IPS-NIHi7 (cell line): ENCODE measurements at regions not wholly inside any gene's neighbourhood (a gene's known extent, or its start where the extent isn't known, plus 50 kb on each side); places are given as distances from the start of the nearest gene placed in this dataset.
A peak's percentile ranks its signal among the peaks of the same experiment; 100 is the strongest.
"Not testable (repeated sequence)": the region's sequence is repeated elsewhere in the genome, so short reads cannot be mapped to it uniquely, and the experiment has no call there.

Experiments
- DNase-seq: peaks from one replicate; pipeline ENCODE4 v3.0.0; 2012; ENCODE audit warnings: mixed read lengths; ENCODE audit errors: extremely low spot score

- not testable (repeated sequence) for DNase-seq
Measured at GRCh38 chr14:106753751-106754150, 1227.4 kb downstream of the TMEM121 start.

GRCh38 chr14:106757444-106757843, 1231.1 kb downstream of the TMEM121 start:
- not testable (repeated sequence) for DNase-seq

- not testable (repeated sequence) for DNase-seq
Measured at GRCh38 chr14:106761886-106762816, 1235.8 kb downstream of the TMEM121 start.

DNA sequence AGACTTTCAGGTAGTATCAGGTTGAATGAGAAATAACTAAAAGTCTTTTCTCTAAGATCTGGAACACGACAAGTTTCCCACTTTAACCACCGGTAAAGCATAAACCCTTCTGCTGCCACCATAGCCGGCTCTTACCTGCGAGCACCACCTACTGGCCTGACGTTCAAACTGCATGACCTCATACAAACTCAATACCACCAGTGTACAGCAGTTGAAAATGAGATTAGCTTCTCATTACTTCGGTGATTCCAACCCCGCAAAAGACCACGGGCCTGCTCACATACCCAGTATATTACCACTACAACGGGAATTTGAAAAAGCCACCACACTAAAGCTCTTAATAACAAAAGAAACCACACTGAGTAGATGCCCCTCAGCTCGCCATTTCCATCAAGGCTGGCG, 1238.6 kb downstream of the TMEM121 start:
- DNase-seq = not testable (repeated sequence)

GRCh38 chr14:106766145-106766544, 1239.8 kb downstream of the TMEM121 start:
- DNase-seq = no peak

DNA sequence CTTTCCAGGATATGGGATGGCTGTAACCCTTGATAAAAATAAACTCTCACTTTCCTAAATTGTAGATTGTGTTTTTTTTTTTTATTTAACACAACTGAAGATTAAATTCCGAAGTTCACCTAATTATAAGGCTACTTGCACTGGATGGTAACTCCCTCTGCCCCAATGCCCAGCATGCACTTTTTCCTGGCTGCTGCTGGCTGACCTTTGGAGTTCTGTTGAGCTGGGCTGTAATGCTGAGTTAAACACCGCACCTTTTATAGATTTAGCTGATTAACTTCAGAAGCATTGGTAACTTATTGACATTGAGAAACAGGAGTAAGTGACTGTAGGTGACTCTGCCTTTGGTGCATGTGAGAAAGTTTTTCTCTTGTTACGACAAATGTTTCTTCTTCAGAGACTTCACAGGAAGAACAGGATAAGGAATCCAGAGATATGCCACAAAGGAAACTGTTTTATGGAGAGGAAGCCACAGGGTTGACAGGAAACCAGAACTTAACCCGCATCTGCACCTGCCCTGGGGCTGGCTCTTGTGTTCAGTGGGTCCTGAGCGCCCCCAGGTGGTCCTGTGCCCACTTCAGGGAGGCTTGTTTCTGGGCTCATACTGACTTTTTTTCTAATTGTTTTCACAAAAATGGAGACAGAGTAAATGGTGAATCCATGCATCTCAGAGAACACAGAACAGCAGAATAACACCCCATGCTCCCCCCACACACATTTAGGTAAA, 1240.3 kb downstream of the TMEM121 start:
- DNase-seq = peak; percentile 0

DNA sequence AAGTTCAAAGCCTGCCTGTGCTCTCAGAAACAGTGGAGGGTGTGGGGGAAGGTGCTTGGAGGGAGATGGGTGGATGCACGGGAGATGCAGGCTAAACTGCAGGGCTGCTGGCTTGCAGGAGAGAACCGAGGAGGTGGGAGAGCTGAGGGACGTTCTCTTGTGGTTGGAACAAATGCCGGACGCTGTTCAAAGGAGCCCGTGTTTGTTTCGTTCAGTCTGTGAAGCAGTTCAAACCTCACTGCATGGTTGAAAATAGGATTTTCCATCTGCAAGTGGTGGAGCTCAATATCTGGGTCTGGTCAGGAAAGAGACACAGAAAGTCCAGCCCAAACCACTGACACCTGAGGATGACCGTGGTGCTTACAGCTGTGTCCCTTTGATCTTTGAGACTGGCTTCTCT, 1241.8 kb downstream of the TMEM121 start:
- not testable (repeated sequence) for DNase-seq

- DNase-seq = not testable (repeated sequence)
Measured at GRCh38 chr14:106768972-106769700, 1242.8 kb downstream of the TMEM121 start.

DNA sequence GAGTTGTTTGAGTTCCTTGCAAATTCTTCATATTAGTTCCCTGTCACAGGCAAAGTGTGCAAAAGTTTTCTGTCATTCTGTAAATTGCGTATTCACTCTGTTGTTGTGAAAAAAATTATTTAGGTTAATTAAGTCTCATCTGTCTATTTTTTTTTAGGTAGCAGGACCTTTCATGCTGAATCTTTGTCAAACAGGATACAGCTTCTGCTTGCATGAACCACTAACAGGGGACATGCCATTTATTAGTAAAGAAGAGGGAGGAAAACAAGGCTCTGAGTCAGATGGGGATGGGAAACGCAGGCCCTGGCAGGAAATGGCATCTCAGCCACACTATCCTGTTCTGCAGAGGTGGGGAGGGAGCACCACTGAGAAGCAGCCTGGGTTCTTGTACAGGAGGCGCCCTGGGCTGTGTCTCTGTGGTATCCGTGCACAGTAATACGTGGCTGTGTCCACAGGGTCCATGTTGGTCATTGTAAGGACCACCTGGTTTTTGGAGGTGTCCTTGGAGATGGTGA, 1243.8 kb downstream of the TMEM121 start:
- not testable (repeated sequence) for DNase-seq

DNA sequence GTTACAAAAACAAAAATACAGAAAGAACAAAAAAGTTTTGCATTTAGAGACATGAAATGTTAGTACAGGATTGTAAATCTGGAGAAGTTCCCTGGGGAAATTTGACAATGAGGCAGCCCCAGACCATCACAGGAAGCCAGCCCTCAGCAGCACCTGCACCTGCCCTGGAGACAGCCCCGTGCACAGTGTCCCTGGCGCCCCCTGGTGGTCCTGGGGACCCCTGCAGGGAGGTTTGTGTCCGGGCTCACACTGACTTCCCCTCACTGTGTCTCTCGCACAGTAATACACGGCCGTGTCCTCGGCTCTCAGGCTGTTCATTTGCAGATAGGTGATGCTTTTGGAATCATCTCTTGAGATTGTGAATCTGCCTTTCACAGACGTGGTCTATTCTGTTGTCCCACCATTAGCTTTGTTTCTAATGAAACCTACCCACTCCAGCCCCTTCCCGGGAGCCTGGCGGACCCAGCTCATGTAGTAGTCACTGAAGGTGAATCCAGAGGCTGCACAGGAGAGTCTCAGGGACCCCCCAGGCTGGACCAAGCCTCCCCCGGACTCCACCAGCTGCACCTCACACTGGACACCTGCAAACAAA, 1248.6 kb downstream of the TMEM121 start:
- not testable (repeated sequence) for DNase-seq

- DNase-seq = no peak
Measured at GRCh38 chr14:106776395-106776983, 1250.1 kb downstream of the TMEM121 start.

DNA sequence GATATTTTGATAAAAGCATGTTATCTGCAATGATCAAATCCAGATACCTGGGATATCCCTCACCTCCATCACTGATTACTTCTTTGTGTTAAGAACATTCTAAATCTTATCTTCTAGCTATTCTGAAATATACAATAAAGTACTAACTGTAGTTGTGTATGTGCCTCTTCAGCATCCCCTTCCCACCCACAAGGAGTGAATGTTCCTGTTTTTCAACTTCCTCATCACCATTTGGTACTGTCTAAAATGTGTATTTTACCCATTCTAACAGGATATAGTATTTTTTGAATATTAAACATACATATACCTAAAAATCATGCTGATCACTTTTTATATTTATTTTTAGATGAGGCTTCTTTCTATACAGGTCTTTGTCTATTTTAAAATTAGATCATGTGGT, 1252.6 kb downstream of the TMEM121 start:
- no peak for DNase-seq

- DNase-seq = no peak
Measured at GRCh38 chr14:106786697-106787096, 1260.3 kb downstream of the TMEM121 start.

- DNase-seq = no peak
Measured at GRCh38 chr14:106787626-106788025, 1261.2 kb downstream of the TMEM121 start.

GRCh38 chr14:106788534-106788933, 1262.2 kb downstream of the TMEM121 start:
- DNase-seq = no peak

GRCh38 chr14:106789318-106789717, 1262.9 kb downstream of the TMEM121 start:
- DNase-seq = no peak

- peak; percentile 8 for DNase-seq
Measured at GRCh38 chr14:106790189-106791036, 1264.0 kb downstream of the TMEM121 start.

DNA sequence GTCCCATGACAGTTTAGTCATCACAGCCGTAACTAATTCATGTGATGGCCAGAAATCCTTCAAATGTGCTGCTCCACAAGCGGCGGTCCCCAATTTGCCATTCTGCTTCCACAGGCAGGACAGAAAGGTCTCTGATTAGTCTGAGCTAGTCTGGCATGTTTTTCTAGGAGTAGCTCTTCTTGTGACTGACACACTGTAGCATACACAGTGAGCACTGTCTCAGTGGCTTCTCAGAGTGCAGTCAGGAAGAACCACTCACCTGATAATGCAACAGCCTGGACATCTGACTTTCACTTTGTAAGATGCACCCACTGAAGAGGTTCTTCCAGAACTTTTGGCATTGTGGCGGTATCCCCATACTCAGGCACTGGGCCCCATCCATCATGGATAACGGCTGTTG, 1266.2 kb downstream of the TMEM121 start:
- no peak for DNase-seq

GRCh38 chr14:106798166-106798565, 1271.8 kb downstream of the TMEM121 start:
- not testable (repeated sequence) for DNase-seq
